GM12891 (cell line): ENCODE measurements at regions not wholly inside any gene's neighbourhood (a gene's known extent, or its start where the extent isn't known, plus 50 kb on each side); places are given as distances from the start of the nearest gene placed in this dataset.

Experiments used
- POLR2A ChIP-seq: IDR thresholded peaks from 2 replicates; pipeline ENCODE4 v1.6.1; 2011; ENCODE audit warnings: low read depth, low read length, control low read depth
- POLR2AphosphoS5 ChIP-seq: IDR thresholded peaks from 2 replicates; pipeline ENCODE4 v1.6.1; 2011; ENCODE audit warnings: low read depth, low read length, control low read depth
- SPI1 ChIP-seq: IDR thresholded peaks from 2 replicates; pipeline ENCODE4 v1.6.1; 2011; ENCODE audit warnings: low read depth, low read length, control low read depth

GRCh38 chr5:51651889-51652288 lies 268.6 kb downstream of the ISL1 start:
- no peak for TF ChIP-seq POLR2A
- TF ChIP-seq POLR2AphosphoS5 = no peak
- no peak for TF ChIP-seq SPI1
